OCI-LY3 (cell line): ENCODE measurements at regions not wholly inside any gene's neighbourhood (a gene's known extent, or its start where the extent isn't known, plus 50 kb on each side); places are given as distances from the start of the nearest gene placed in this dataset.

Experiments used
- H2AFZ ChIP-seq: fragments of 200-600, 300-600 bp; shearing (Covaris generic); 2 replicates; pipeline ENCODE4 v1.6.0; 2014; ENCODE audit warnings: antibody characterized with exemption, low read depth, low read length
- H3K27ac ChIP-seq: fragments of 200-600, 300-600 bp; sonication (generic); 2 replicates; pipeline ENCODE4 v1.5.1; 2014; ENCODE audit warnings: mild to moderate bottlenecking, low read length, moderate library complexity, mixed read lengths
- H3K27me3 ChIP-seq: fragments of 200-600, 300-600 bp; sonication (generic); 2 replicates; pipeline ENCODE4 v1.6.1; 2014; ENCODE audit warnings: low read depth, low read length, mixed read lengths
- H3K36me3 ChIP-seq: fragments of 200-600, 300-600 bp; sonication (generic); replicated peaks from 2 replicates; pipeline ENCODE3; 2014; ENCODE audit warnings: low read depth, low read length, mixed read lengths
- H3K4me1 ChIP-seq: fragments of 300-600, 200-600 bp; sonication (generic); 2 replicates; pipeline ENCODE4 v1.6.1; 2014; ENCODE audit warnings: low read length, mixed read lengths
- H3K4me2 ChIP-seq: fragments of 200-600, 300-600 bp; sonication (generic); 2 replicates; pipeline ENCODE4 v1.6.1; 2014; ENCODE audit warnings: low read length, mixed read lengths
- H3K4me3 ChIP-seq: fragments of 300-600, 200-600 bp; sonication (generic); 2 replicates; pipeline ENCODE4 v1.5.1; 2014; ENCODE audit warnings: antibody characterized with exemption, mild to moderate bottlenecking, low read length, moderate library complexity
- H3K79me2 ChIP-seq: fragments of 300-600, 200-600 bp; shearing (Covaris generic); 2 replicates; pipeline ENCODE4 v1.6.1; 2014; ENCODE audit warnings: mild to moderate bottlenecking, low read length, mixed read lengths
- H3K9ac ChIP-seq: fragments of 300-600, 200-600 bp; shearing (Covaris generic); 2 replicates; pipeline ENCODE4 v1.6.0; 2014; ENCODE audit warnings: mild to moderate bottlenecking, low read length, moderate library complexity
- H3K9me3 ChIP-seq: fragments of 200-600, 300-600 bp; shearing (Covaris generic); 2 replicates; pipeline ENCODE4 v1.6.1; 2014; ENCODE audit warnings: low read length, mixed read lengths; ENCODE audit not compliant: insufficient read depth
- H4K20me1 ChIP-seq: fragments of 200-600, 300-600 bp; sonication (generic); 2 replicates; pipeline ENCODE4 v1.6.1; 2016; ENCODE audit warnings: low read length, mixed read lengths; ENCODE audit not compliant: insufficient read depth
- EZH2phosphoT487 ChIP-seq: fragments of 200-600 bp; shearing (Covaris generic); IDR thresholded peaks from 2 replicates; pipeline ENCODE4 v1.6.1; 2018; ENCODE audit warnings: antibody characterized with exemption, mixed run types, low read depth
- TF ChIP-seq, protein P1 (sequence below): fragments of 200-600, 300-600 bp; sonication (generic); IDR thresholded peaks from 2 replicates; pipeline ENCODE4 v1.5.1; 2014; ENCODE audit warnings: antibody characterized with exemption, low read length, low read depth

DNA sequence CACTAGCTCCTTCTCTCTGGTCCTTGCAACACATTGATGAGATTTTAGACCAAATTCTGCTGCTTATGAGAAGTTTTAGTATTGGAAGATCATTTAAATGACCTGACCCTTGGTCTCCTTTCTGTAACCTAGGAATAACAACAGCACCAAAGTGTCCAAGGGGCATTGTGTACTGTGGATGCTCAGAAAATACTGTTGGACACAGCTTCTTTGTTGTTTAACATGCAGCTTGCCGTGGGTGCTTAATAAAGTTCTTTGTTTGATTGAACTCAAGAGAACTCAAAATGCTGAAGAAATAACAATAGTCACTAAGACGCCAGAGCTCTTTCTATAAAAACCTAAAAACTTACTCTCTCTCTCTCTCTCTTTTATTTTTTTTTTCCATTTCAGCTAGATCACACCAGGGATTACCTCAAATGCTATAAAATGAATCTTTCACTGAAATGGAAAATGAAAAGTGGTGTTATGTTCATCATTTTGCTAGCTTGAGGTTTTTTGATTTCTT lies 548.9 kb upstream of the CDH8 start:
- H3K9ac ChIP-seq = no peak overlapping the region
- H3K27me3 ChIP-seq = no peaks in the 10 kb centered on the region
- no peak overlapping the region for H3K27ac ChIP-seq
- no peaks in the 10 kb centered on the region for H3K79me2 ChIP-seq
- no peaks in the 10 kb centered on the region for H3K4me1 ChIP-seq
- H4K20me1 ChIP-seq = no peaks in the 10 kb centered on the region
- no peak overlapping the region for H3K4me2 ChIP-seq
- no peaks in the 10 kb centered on the region for H3K36me3 ChIP-seq
- H3K9me3 ChIP-seq = no peaks in the 10 kb centered on the region
- no peak overlapping the region for H3K4me3 ChIP-seq
- TF ChIP-seq, protein P1, sequence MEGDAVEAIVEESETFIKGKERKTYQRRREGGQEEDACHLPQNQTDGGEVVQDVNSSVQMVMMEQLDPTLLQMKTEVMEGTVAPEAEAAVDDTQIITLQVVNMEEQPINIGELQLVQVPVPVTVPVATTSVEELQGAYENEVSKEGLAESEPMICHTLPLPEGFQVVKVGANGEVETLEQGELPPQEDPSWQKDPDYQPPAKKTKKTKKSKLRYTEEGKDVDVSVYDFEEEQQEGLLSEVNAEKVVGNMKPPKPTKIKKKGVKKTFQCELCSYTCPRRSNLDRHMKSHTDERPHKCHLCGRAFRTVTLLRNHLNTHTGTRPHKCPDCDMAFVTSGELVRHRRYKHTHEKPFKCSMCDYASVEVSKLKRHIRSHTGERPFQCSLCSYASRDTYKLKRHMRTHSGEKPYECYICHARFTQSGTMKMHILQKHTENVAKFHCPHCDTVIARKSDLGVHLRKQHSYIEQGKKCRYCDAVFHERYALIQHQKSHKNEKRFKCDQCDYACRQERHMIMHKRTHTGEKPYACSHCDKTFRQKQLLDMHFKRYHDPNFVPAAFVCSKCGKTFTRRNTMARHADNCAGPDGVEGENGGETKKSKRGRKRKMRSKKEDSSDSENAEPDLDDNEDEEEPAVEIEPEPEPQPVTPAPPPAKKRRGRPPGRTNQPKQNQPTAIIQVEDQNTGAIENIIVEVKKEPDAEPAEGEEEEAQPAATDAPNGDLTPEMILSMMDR = no peak
- no peak for TF ChIP-seq EZH2phosphoT487
- H2AFZ ChIP-seq = no peak overlapping the region

DNA sequence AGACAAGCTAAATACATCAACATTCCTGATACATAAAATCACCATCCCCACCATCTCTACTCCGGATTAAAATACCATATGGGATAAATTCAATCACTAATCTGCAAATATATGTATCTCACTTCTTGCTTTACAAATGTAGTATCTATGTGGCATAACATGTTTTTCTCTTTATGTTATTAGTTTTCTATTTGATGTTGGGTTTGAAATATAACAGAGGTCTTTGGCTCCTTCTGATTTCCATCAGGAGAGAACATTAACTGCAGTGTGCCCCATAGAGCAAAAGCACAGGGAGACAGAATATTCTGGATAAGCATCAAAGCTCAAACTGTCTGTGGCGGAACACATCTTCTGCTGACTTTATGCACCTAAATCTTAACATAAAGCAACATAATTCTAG lies 547.2 kb upstream of the CDH8 start:
- Histone ChIP-seq H2AFZ (no peak overlapping the region), H3K79me2 (no peaks in the 10 kb centered on the region), H3K9me3 (no peaks in the 10 kb centered on the region), H3K27me3 (no peaks in the 10 kb centered on the region), H4K20me1 (no peaks in the 10 kb centered on the region), H3K4me2 (no peak overlapping the region), H3K9ac (no peak overlapping the region), H3K27ac (no peak overlapping the region), H3K4me3 (no peak overlapping the region), H3K36me3 (no peaks in the 10 kb centered on the region), H3K4me1 (no peaks in the 10 kb centered on the region)
- no peak for TF ChIP-seq EZH2phosphoT487
- TF ChIP-seq, protein P1 = no peak

DNA sequence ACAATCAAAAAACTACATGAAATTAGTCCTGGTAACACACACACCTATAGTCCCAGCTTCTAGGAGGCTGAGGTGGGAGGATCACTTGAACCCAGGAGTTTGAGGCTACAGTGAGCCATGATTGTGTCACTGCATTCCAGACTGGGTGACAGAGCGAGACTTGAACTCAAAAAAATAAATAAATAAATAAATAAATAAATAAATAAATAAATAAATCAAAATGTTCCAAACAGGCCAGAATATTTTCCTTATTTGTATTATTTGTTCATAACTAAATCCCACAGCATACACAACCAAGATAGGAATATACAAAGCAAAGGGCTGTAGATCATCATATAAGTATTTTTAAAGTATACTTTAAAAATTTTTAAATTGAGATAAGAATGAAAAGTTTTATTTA lies 537.2 kb upstream of the CDH8 start:
- H3K9ac ChIP-seq = no peak overlapping the region
- no peaks in the 10 kb centered on the region for H3K36me3 ChIP-seq
- no peak for TF ChIP-seq EZH2phosphoT487
- TF ChIP-seq, protein P1 = no peak
- no peaks in the 10 kb centered on the region for H3K9me3 ChIP-seq
- H3K4me1 ChIP-seq = no peaks in the 10 kb centered on the region
- H3K4me2 ChIP-seq = no peak overlapping the region
- H4K20me1 ChIP-seq = no peaks in the 10 kb centered on the region
- no peaks in the 10 kb centered on the region for H3K79me2 ChIP-seq
- H3K4me3 ChIP-seq = no peak overlapping the region
- no peak overlapping the region for H3K27ac ChIP-seq
- no peak overlapping the region for H2AFZ ChIP-seq
- H3K27me3 ChIP-seq = no peaks in the 10 kb centered on the region

DNA sequence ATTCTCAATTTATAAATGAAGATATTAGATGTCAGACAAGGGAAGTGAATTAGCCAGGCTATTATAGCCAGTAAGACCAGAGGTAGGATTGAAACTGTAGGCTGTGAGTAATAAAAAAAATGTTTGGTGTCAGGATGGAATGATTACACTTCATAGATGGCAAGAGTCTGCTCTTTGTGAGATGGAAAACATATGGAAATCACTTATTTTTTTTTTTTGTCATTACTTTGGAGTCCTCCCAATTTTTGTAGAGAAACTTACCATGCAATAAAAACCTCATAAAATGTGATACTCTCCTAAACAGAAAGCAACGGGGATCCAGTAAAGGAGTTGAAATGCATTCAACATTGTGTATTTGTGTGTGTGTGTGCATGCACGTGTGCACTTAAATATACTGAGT lies 532.7 kb upstream of the CDH8 start:
- Histone ChIP-seq H3K27ac (no peak overlapping the region), H3K4me2 (no peak overlapping the region), H3K27me3 (no peaks in the 10 kb centered on the region), H3K4me1 (no peaks in the 10 kb centered on the region), H4K20me1 (no peaks in the 10 kb centered on the region), H3K9me3 (no peaks in the 10 kb centered on the region), H2AFZ (no peak overlapping the region), H3K79me2 (no peaks in the 10 kb centered on the region), H3K4me3 (no peak overlapping the region), H3K9ac (no peak overlapping the region), H3K36me3 (no peaks in the 10 kb centered on the region)
- TF ChIP-seq, protein P1 = no peak
- no peak for TF ChIP-seq EZH2phosphoT487
